GM18867 (cell line): ENCODE measurements at regions not wholly inside any gene's neighbourhood (a gene's known extent, or its start where the extent isn't known, plus 50 kb on each side); places are given as distances from the start of the nearest gene placed in this dataset.

Experiments used
- ATAC-seq: cut with Tn5 transposase; IDR thresholded peaks from one replicate; pipeline ENCODE4 v1.9.1; 2021; ENCODE audit warnings: mild to moderate bottlenecking, moderate library complexity; ENCODE audit not compliant: unreplicated experiment

GRCh38 chr18:11237484-11237883, 88.1 kb upstream of the PIEZO2 start:
- ATAC-seq, result no peak

- ATAC-seq, result no peak
These were observed 87.7 kb upstream of the PIEZO2 start for GRCh38 chr18:11237066-11237465.

- no peak for ATAC-seq
These were observed 74.8 kb upstream of the PIEZO2 start for GRCh38 chr18:11224153-11224552.

GRCh38 chr18:11219571-11219970, 70.2 kb upstream of the PIEZO2 start:
- no peak for ATAC-seq

GRCh38 chr18:11215216-11215615, 65.8 kb upstream of the PIEZO2 start:
- no peak for ATAC-seq

GRCh38 chr18:11204020-11204419, 54.7 kb upstream of the PIEZO2 start:
- no peak for ATAC-seq

GRCh38 chr18:11199477-11199876, 50.1 kb upstream of the PIEZO2 start:
- no peak for ATAC-seq
